ENCODE measurements at regions not wholly inside any gene's neighbourhood (a gene's known extent, or its start where the extent isn't known, plus 50 kb on each side); places are given as distances from the start of the nearest gene placed in this dataset.
A peak's percentile ranks its signal among the peaks of the same experiment; 100 is the strongest.

GRCh38 chr17:70674061-70674460, 504.7 kb downstream of the KCNJ2 start:
- no peaks in the 10 kb centered on the region for H3F3A ChIP-seq (replicated peaks; ENCODE audit: low read depth)
- DNase-seq (ENCODE audit: low spot score) (no peak), ATAC-seq (no peak)
- H3K4me3 Mint-ChIP-seq: no peak overlapping the region
- H4K20me1 ChIP-seq (replicated peaks; ENCODE audit: insufficient read depth): no peaks in the 10 kb centered on the region
- H3K4me1 Mint-ChIP-seq: peaks cover 13% of the 10 kb centered on the region
- H3K9me2 ChIP-seq (ENCODE audit: insufficient read depth): no peaks in the 10 kb centered on the region
- H2AFZ ChIP-seq: peak overlapping the region; percentile 35; the same call in 1 of the 2 replicates
- H3K36me3 Mint-ChIP-seq (ENCODE audit: low read depth): no peaks in the 10 kb centered on the region
- H3K4me1 ChIP-seq (ENCODE audit: insufficient read depth): no peaks in the 10 kb centered on the region
- TF ChIP-seq JUNB (IDR thresholded peaks at IDR 0.05; ENCODE audit: unreplicated experiment) (no peak), EZH2 (IDR thresholded peaks at IDR 0.05; ENCODE audit: low read depth, unreplicated experiment) (no peak), ZNF462 (CRISPR knock-in tag; IDR thresholded peaks at IDR 0.05) (no peak), STAT1 (IDR thresholded peaks at IDR 0.05; ENCODE audit: unreplicated experiment) (no peak), CTCF (conservative IDR thresholded peaks at IDR 0.05; ENCODE audit: low read depth in 2 of 2) (no peak), EZH2phosphoT487 (IDR thresholded peaks at IDR 0.05; ENCODE audit: unreplicated experiment) (no peak), REST (IDR thresholded peaks at IDR 0.05; ENCODE audit: unreplicated experiment) (no peak), ETS1 (IDR thresholded peaks at IDR 0.05) (no peak), POLR2AphosphoS5 (IDR thresholded peaks at IDR 0.05; ENCODE audit: low read depth) (no peak), NANOG (IDR thresholded peaks at IDR 0.05; ENCODE audit: borderline replicate concordance) (no peak), CREB1 (CRISPR knock-in tag; IDR thresholded peaks at IDR 0.05; ENCODE audit: low read depth) (no peak), ZNF114 (CRISPR knock-in tag; IDR thresholded peaks at IDR 0.05) (no peak), ZNF331 (CRISPR knock-in tag; IDR thresholded peaks at IDR 0.05; ENCODE audit: low read depth) (no peak)
- no peak overlapping the region for H3K27ac Mint-ChIP-seq
- no peaks in the 10 kb centered on the region for H3K27me3 Mint-ChIP-seq (ENCODE audit: insufficient read depth, low read depth, poor library complexity)
- H3K4me2 ChIP-seq: no peak overlapping the region
- H3K4me3 ChIP-seq: no peak overlapping the region
- no peak overlapping the region for H3K27ac ChIP-seq (ENCODE audit: low read depth)
- no peaks in the 10 kb centered on the region for H3K36me3 ChIP-seq (ENCODE audit: insufficient read depth)
- no peaks in the 10 kb centered on the region for H3K27me3 ChIP-seq (ENCODE audit: insufficient read depth)
- no peaks in the 10 kb centered on the region for H3K9me3 Mint-ChIP-seq
- no peaks in the 10 kb centered on the region for H3K79me2 ChIP-seq (replicated peaks; ENCODE audit: insufficient read depth)

Measured in GM23338 (cell line).